Neural cell (in vitro differentiated cells): ENCODE measurements at regions not wholly inside any gene's neighbourhood (a gene's known extent, or its start where the extent isn't known, plus 50 kb on each side); places are given as distances from the start of the nearest gene placed in this dataset.

Source experiments
- H2AFZ ChIP-seq: fragments of 200-600, 300-800 bp; sonication (generic), shearing (Covaris generic); 2 replicates; pipeline ENCODE4 v1.6.0; 2014; ENCODE audit warnings: low read depth, mild to moderate bottlenecking, antibody characterized with exemption, low read length, moderate library complexity
- H3F3A ChIP-seq: fragments of 200-600 bp; shearing (Covaris generic); 2 replicates; pipeline ENCODE4 v1.6.1; 2016; ENCODE audit warnings: mild to moderate bottlenecking, moderate library complexity, mixed read lengths, antibody characterized with exemption, low read length; ENCODE audit not compliant: insufficient read depth, poor library complexity, severe bottlenecking
- H3K27ac ChIP-seq: fragments of 200-600, 300-800 bp; sonication (generic), shearing (Covaris generic); 2 replicates; pipeline ENCODE4 v1.5.1; 2014; ENCODE audit warnings: mild to moderate bottlenecking, low read length, moderate library complexity
- H3K27me3 ChIP-seq: fragments of 300-800, 200-600 bp; sonication (generic), shearing (Covaris generic); 2 replicates; pipeline ENCODE4 v1.6.0; 2014; ENCODE audit warnings: mild to moderate bottlenecking, low read depth, low read length, moderate library complexity; ENCODE audit not compliant: insufficient read depth
- H3K36me3 ChIP-seq: fragments of 300-800, 200-600 bp; sonication (generic), shearing (Covaris generic); 2 replicates; pipeline ENCODE4 v1.5.1; 2014; ENCODE audit warnings: mild to moderate bottlenecking, antibody characterized with exemption, low read length, moderate library complexity; ENCODE audit not compliant: insufficient read depth
- H3K4me2 ChIP-seq: fragments of 300-800, 200-600 bp; sonication (generic), shearing (Covaris generic); 2 replicates; pipeline ENCODE4 v1.6.0; 2014; ENCODE audit warnings: mild to moderate bottlenecking, low read length
- H3K4me3 ChIP-seq: fragments of 300-800, 200-600 bp; sonication (generic), shearing (Covaris generic); 2 replicates; pipeline ENCODE4 v1.5.1; 2014; ENCODE audit warnings: mild to moderate bottlenecking, low read length, moderate library complexity
- H3K79me2 ChIP-seq: fragments of 200-600 bp; shearing (Covaris generic); replicated peaks from 2 replicates; pipeline ENCODE4 v1.6.0; 2014; ENCODE audit warnings: mild to moderate bottlenecking, low read length, moderate library complexity; ENCODE audit not compliant: insufficient read depth
- H3K9ac ChIP-seq: fragments of 300-800, 200-600 bp; sonication (generic), shearing (Covaris generic); 2 replicates; pipeline ENCODE4 v1.6.1; 2016; ENCODE audit warnings: mild to moderate bottlenecking, low read length, mixed read lengths
- H3K9me2 ChIP-seq: fragments of 200-600 bp; shearing (Covaris generic); 2 replicates; pipeline ENCODE4 v1.6.1; 2016; ENCODE audit warnings: mild to moderate bottlenecking, low read length, mixed read lengths; ENCODE audit not compliant: insufficient read depth
- H3K9me3 ChIP-seq: fragments of 200-600, 300-800 bp; sonication (generic), shearing (Covaris generic); 2 replicates; pipeline ENCODE4 v1.6.1; 2016; ENCODE audit warnings: mild to moderate bottlenecking, mixed run types, low read length, moderate library complexity, mixed read lengths
- H4K20me1 ChIP-seq: fragments of 200-600 bp; shearing (Covaris generic); 2 replicates; pipeline ENCODE4 v1.6.1; 2016; ENCODE audit warnings: mild to moderate bottlenecking, mixed run types; ENCODE audit not compliant: insufficient read depth
- CTCF ChIP-seq: fragments of 450-650 bp; IDR thresholded peaks from 2 replicates; pipeline ENCODE4 v1.5.1; 2014; ENCODE audit warnings: antibody characterized with exemption, mild to moderate bottlenecking, moderate library complexity; ENCODE audit not compliant: poor library complexity, severe bottlenecking
- EP300 ChIP-seq: fragments of 450-650 bp; conservative IDR thresholded peaks from 2 replicates; pipeline ENCODE4 v1.6.1; 2014; ENCODE audit warnings: antibody characterized with exemption, mild to moderate bottlenecking, moderate library complexity; ENCODE audit not compliant: poor library complexity, severe bottlenecking
- MXI1 ChIP-seq: fragments of 450-650 bp; conservative IDR thresholded peaks from 2 replicates; pipeline ENCODE4 v1.6.1; 2014; ENCODE audit warnings: antibody characterized with exemption, mild to moderate bottlenecking; ENCODE audit not compliant: poor library complexity, severe bottlenecking
- POLR2AphosphoS5 ChIP-seq: IDR thresholded peaks from 2 replicates; pipeline ENCODE4 v1.6.1; 2012
- RAD21 ChIP-seq: fragments of 450-650 bp; conservative IDR thresholded peaks from 2 replicates; pipeline ENCODE4 v1.6.1; 2014; ENCODE audit warnings: antibody characterized with exemption, mild to moderate bottlenecking, moderate library complexity
- SMC3 ChIP-seq: fragments of 450-650 bp; conservative IDR thresholded peaks from 2 replicates; pipeline ENCODE4 v1.6.1; 2014; ENCODE audit warnings: antibody characterized with exemption, mild to moderate bottlenecking, moderate library complexity; ENCODE audit not compliant: poor library complexity
- TAF1 ChIP-seq: IDR thresholded peaks from 2 replicates; pipeline ENCODE4 v1.6.1; 2012; ENCODE audit warnings: low read depth
- TF ChIP-seq, protein P1 (sequence below): IDR thresholded peaks from 2 replicates; pipeline ENCODE4 v1.6.1; 2012; ENCODE audit warnings: borderline replicate concordance

- no peak for TF ChIP-seq CTCF
- TF ChIP-seq EP300: no peak
These were observed 106.7 kb downstream of the TES start (continued) for GRCh38 chr7:116316838-116317628.

DNA sequence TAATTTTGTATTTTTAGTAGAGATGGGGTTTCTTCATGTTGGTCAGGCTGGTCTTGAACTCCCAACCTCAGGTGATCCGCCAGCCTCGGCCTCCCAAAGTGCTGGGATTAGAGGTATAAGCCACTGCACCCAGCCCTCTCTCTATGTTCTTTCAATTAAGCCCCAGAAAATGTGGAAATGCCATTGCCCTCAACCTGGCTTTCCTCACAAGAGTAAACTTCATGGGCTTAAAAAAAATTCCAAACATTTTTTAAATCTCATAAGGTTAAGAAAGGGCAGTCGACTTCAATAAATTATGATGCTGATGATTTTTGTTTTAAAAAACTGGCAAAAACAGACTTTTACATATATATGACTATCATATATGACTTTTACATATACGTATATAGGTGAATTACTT lies 107.6 kb downstream of the TES start:
- H3K9me2 ChIP-seq: no peaks in the 10 kb centered on the region
- no peaks in the 10 kb centered on the region for H3F3A ChIP-seq
- H2AFZ ChIP-seq: no peak overlapping the region
- no peaks in the 10 kb centered on the region for H3K79me2 ChIP-seq
- H3K27ac ChIP-seq: no peak overlapping the region
- H4K20me1 ChIP-seq: no peaks in the 10 kb centered on the region
- no peak overlapping the region for H3K4me2 ChIP-seq
- H3K36me3 ChIP-seq: no peaks in the 10 kb centered on the region
- no peak overlapping the region for H3K4me3 ChIP-seq
- H3K9ac ChIP-seq: no peak overlapping the region
- TF ChIP-seq CTCF: no peak
- no peak for TF ChIP-seq POLR2AphosphoS5
- TF ChIP-seq TAF1: no peak
- TF ChIP-seq SMC3: no peak
- TF ChIP-seq RAD21: no peak
- no peak for TF ChIP-seq MXI1
- no peak for TF ChIP-seq EP300
- no peaks in the 10 kb centered on the region for H3K9me3 ChIP-seq
- H3K27me3 ChIP-seq: no peaks in the 10 kb centered on the region

GRCh38 chr7:116322541-116322940 lies 112.2 kb downstream of the TES start:
- Histone ChIP-seq H2AFZ (no peak overlapping the region), H3K27ac (no peak overlapping the region), H3K9ac (no peak overlapping the region), H3K36me3 (no peaks in the 10 kb centered on the region), H3K4me2 (no peak overlapping the region), H3K79me2 (no peaks in the 10 kb centered on the region), H4K20me1 (no peaks in the 10 kb centered on the region), H3K4me3 (no peak overlapping the region), H3K9me2 (no peaks in the 10 kb centered on the region), H3K9me3 (no peaks in the 10 kb centered on the region), H3K27me3 (no peaks in the 10 kb centered on the region), H3F3A (no peaks in the 10 kb centered on the region)
- TF ChIP-seq TAF1 (no peak), RAD21 (no peak), SMC3 (no peak), EP300 (no peak)
- TF ChIP-seq, protein P1, sequence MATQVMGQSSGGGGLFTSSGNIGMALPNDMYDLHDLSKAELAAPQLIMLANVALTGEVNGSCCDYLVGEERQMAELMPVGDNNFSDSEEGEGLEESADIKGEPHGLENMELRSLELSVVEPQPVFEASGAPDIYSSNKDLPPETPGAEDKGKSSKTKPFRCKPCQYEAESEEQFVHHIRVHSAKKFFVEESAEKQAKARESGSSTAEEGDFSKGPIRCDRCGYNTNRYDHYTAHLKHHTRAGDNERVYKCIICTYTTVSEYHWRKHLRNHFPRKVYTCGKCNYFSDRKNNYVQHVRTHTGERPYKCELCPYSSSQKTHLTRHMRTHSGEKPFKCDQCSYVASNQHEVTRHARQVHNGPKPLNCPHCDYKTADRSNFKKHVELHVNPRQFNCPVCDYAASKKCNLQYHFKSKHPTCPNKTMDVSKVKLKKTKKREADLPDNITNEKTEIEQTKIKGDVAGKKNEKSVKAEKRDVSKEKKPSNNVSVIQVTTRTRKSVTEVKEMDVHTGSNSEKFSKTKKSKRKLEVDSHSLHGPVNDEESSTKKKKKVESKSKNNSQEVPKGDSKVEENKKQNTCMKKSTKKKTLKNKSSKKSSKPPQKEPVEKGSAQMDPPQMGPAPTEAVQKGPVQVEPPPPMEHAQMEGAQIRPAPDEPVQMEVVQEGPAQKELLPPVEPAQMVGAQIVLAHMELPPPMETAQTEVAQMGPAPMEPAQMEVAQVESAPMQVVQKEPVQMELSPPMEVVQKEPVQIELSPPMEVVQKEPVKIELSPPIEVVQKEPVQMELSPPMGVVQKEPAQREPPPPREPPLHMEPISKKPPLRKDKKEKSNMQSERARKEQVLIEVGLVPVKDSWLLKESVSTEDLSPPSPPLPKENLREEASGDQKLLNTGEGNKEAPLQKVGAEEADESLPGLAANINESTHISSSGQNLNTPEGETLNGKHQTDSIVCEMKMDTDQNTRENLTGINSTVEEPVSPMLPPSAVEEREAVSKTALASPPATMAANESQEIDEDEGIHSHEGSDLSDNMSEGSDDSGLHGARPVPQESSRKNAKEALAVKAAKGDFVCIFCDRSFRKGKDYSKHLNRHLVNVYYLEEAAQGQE: no peak
